HG02571 (cell line): ENCODE measurements at regions not wholly inside any gene's neighbourhood (a gene's known extent, or its start where the extent isn't known, plus 50 kb on each side); places are given as distances from the start of the nearest gene placed in this dataset.
"Not testable (repeated sequence)": the region's sequence is repeated elsewhere in the genome, so short reads cannot be mapped to it uniquely, and the experiment has no call there.

Source experiments
- ATAC-seq: cut with Tn5 transposase; IDR thresholded peaks from one replicate; pipeline ENCODE4 v1.9.1; 2021; ENCODE audit warnings: mild to moderate bottlenecking, moderate library complexity; ENCODE audit not compliant: unreplicated experiment

GRCh38 chr7:19549246-19549645 lies 159.6 kb downstream of the POLR1F start:
- ATAC-seq = not testable (repeated sequence)

GRCh38 chr7:19537942-19538401 lies 170.9 kb downstream of the POLR1F start:
- no peak for ATAC-seq

- ATAC-seq = no peak
Observed at GRCh38 chr7:19533266-19533665, 175.6 kb downstream of the POLR1F start.

GRCh38 chr7:19530852-19531251 lies 178.0 kb downstream of the POLR1F start:
- ATAC-seq = no peak

- ATAC-seq = no peak
Observed at GRCh38 chr7:19530261-19530660, 178.6 kb downstream of the POLR1F start.

- ATAC-seq = no peak
Observed at GRCh38 chr7:19526639-19527038, 182.2 kb downstream of the POLR1F start.

- no peak for ATAC-seq
Observed at GRCh38 chr7:19522486-19522885, 186.4 kb downstream of the POLR1F start.

GRCh38 chr7:19520392-19520791 lies 188.4 kb downstream of the POLR1F start:
- ATAC-seq = no peak

- ATAC-seq = no peak
Observed at GRCh38 chr7:19519443-19520021, 189.3 kb downstream of the POLR1F start.

GRCh38 chr7:19517546-19517945 lies 191.3 kb downstream of the POLR1F start:
- not testable (repeated sequence) for ATAC-seq

GRCh38 chr7:19508821-19509220 lies 200.0 kb downstream of the POLR1F start:
- ATAC-seq = no peak

GRCh38 chr7:19508124-19508523 lies 200.7 kb downstream of the POLR1F start:
- no peak for ATAC-seq

- ATAC-seq = no peak
Observed at GRCh38 chr7:19491821-19492452, 216.9 kb downstream of the POLR1F start.

GRCh38 chr7:19491371-19491770 lies 217.5 kb downstream of the POLR1F start:
- no peak for ATAC-seq

- no peak for ATAC-seq
Observed at GRCh38 chr7:19489162-19489820, 219.5 kb downstream of the POLR1F start.

GRCh38 chr7:19488056-19488455 lies 220.8 kb downstream of the POLR1F start:
- ATAC-seq = no peak

GRCh38 chr7:19482628-19483027 lies 226.2 kb downstream of the POLR1F start:
- ATAC-seq = no peak

- ATAC-seq = no peak
Observed at GRCh38 chr7:19480383-19480782, 228.5 kb downstream of the POLR1F start.

GRCh38 chr7:19470031-19470430 lies 238.8 kb downstream of the POLR1F start:
- no peak for ATAC-seq

GRCh38 chr7:19465861-19466260 lies 243.0 kb downstream of the POLR1F start:
- no peak for ATAC-seq

GRCh38 chr7:19464751-19465150 lies 244.1 kb downstream of the POLR1F start:
- no peak for ATAC-seq

GRCh38 chr7:19464241-19464640 lies 244.6 kb downstream of the POLR1F start:
- ATAC-seq = no peak
